ENCODE measurements at regions not wholly inside any gene's neighbourhood (a gene's known extent, or its start where the extent isn't known, plus 50 kb on each side); places are given as distances from the start of the nearest gene placed in this dataset.
"Not testable (repeated sequence)": the region's sequence is repeated elsewhere in the genome, so short reads cannot be mapped to it uniquely, and the experiment has no call there.

DNA sequence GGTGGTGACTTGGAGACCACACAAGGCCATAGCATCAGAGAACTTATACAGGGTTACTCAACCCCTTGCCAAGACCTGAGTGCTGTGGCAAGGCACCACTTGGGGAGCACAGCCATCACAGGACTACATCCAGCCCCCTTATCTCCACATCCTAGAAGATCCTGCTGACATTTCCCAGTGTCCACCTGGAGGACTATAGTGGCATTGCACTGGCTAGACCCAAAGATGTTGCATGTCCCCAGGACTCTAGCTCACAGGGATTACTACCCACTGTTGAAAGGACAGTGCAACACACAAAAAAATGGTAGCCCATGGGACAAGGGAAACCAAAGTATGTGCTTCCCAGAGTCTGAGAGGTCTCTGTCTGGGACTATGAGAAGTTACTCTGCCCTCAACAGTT lies 411.1 kb upstream of the NUDT12 start:
- no peak for DNase-seq

DNA sequence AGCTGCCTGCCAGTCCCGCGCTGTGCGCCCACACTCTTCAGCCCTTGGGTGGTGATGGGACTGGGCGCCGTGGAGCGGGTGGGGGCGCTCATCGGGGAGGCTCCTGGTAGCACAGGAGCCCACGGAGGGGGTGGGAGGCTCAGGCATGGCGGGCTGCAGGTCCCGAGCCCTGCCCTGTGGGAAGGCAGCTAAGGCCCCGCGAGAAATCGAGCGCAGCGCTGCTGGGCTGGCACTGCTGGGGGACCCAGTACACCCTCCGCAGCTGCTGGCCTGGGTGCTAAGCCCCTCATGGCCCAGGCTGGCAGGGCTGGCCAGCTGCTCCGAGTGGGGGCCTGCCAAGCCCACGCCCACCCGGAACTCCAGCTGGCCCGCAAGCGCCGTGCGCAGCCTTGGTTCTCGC lies 403.7 kb upstream of the NUDT12 start:
- not testable (repeated sequence) for DNase-seq

DNA sequence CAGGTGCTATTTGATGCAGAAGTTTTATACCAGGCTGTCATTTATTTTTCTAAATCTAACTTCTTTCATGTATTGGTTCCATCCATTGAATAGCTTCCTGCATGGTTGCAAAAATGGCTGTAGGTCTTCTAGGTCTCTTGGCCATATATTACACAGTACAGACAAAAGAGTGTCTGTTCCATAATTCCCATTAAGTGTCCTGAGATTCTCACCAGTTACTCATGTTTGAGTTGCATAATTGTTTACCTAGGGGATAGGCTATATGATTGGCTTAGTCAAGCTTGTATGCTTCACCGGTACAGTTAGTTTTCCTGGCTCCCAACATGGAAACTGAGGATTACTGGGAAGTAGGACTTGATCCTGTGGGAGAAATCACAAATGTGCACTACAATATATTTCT lies 399.4 kb upstream of the NUDT12 start:
- DNase-seq, result no peak

DNA sequence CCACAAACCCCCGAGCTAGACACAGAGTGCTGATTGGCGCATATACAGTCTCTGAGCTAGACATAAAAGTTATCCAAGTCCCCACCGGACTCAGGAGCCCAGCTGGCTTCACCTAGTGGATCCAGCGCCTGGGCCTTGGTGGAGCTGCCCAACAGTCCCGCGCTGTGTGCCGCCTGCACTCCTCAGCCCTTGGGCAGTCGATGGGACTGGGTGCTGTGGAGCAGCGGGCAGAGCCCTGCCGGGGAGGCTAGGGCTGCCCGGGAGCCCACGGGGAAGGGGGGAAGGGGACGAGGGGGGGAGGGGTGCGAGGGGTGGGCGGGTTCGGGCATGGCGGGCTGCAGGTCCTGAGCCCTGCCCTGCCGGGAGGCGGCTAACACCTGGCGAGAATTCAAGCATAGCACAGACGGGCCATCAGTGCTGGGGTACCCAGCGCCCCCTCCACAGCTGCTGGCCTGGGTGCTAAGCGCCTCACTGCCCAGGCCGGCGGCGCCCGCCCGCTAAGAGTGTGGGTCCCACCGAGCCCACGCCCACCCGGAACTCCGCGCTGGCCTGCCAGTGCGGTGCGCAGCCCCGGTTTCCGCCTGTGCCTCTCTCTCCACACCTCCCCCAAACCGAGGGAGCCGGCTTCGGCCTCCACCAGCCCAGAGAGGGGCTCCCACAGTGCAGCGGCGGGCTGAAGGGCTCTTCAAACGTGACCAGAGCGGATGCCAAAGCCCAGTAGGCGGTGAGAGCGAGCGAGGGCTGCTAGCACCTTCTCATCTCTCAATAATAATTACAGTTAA lies 391.2 kb upstream of the NUDT12 start:
- DNase-seq, result no peak

DNA sequence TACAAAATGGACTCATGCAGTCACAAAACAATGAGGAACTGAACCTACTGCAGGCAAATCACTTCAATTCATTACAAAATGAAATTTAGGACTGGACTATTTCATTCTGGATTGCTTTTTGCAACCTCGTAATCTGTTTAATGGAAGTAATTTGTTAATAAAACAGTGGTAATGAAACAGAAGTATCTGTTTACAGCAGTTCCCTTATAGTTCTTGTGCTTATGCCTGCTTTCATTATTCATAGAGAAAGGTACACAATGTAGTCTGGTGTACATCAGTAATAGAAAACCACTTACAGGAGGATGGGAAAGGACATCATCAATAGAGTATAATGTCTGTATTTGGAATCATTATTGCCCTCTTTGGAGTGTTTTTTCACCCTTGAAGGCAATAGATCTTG lies 389.2 kb upstream of the NUDT12 start:
- DNase-seq, result no peak

DNA sequence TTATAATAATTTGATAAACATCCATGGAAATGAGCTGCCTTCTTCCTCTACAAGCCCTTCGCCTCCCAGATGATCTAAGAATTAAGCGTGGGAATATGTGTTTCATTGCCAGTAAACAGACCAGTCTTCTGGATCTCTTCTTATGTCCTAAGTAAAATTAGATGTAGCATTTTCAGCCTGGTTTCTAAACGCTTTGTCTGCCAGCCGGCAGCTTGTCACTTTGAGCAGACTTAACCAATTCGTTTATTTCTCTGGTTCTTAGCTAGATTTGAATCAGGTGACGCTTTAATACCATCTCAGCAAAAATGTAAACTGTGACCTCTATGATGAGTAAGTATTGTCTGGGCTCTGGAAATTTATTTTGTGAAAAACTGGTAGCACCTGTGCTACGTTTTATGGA lies 380.6 kb upstream of the NUDT12 start:
- DNase-seq, result no peak

DNA sequence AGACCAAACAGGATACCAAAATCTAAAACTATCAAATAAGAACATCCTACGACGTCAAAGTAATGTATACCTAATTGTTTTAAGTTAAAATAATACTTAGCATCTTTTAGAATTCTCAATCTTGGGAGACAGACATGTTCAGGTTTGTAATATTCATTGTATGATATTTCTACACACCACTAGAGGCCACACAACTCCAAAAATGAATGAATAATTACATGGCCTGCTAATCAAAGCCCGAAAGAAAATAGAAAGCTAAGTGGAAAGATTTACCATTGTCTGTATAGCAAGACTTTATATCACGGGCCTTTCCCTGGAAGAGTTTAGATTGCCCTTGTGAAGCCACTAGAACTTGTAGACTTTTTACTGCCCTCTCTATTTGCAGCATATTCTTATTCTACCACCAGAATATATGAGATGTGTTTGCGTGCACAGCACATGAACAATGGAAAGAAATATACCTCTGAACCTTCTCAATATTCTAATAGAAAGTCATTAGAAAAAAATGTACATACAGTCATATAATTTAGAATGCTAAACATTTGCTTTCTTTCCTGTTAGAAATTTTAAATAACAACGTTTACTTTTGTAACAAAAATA lies 380.1 kb upstream of the NUDT12 start:
- DNase-seq, result no peak

DNA sequence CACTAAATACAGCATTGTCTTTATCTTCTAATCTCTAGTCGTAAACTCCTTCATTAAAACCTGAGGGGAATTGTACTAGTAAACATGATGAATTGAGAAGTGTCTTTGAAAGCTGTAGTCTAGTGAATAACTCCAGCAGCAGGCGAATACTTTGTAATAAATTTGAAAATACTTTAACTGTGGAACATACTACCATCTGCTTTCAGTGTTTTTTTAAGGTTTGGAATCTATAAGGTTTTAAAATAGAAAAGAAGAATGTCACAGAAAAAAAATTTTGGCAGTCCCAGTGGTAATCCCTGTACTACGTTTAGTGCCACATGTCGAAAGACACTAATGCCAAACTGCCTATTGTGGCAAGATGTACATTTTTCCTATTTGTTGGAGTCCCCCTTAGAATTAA lies 379.0 kb upstream of the NUDT12 start:
- no peak for DNase-seq

DNA sequence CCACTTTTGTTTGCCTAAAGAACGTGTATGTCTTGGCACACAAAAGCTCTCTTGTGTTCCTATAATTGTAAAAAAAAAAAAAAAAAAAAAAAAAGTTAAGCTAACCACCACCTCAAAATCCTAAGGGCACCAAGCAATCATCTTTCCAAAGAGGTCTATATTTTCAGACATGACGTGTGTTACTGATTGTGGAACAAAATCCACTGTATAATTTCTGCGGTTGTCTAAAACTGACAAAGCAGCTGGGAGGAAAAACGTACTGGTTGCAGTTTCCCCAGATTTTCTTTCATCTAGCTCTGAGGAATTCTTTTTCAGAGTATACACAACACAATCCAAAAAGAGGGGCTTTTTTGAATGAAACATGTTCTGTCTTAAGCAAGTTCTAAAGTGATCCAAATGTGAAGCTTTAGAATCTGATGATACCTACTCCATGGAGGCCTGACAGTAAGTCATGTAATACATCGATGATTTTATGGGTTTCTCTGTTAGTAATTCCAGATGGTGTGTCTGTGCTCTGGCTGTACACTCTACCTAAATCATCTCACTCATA lies 375.6 kb upstream of the NUDT12 start:
- peak; percentile 41 for DNase-seq

DNA sequence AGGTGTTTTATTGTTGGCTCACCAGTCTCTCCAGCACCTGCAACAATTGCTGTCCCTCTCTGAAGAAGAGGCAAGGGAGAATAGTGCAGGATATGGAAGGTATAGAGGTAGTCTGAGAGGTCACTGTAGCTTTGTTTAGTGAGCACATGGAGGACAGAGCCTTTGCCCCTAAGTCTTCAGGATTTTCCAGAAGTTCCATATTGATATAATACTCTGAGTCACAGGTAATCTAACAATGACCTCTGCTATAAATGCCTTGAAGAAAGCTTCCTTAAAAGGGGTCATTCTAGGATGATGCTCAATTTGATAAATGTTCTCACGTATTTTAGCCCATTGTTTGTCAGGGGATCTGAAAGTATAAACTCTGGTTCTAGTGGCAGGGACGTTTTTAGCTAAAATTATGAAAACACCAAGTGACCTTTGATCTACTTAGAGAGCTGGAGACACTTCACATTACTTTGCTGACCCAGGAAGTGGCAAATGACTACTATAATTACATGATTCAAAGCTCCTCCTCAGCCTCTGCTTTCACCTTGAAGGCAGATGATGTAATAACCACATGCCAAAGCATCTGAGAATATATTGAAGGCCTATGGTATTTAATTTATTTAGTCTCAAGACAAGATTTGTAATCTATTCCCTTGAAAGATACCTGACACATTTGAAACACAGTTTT lies 366.9 kb upstream of the NUDT12 start:
- no peak for DNase-seq

DNA sequence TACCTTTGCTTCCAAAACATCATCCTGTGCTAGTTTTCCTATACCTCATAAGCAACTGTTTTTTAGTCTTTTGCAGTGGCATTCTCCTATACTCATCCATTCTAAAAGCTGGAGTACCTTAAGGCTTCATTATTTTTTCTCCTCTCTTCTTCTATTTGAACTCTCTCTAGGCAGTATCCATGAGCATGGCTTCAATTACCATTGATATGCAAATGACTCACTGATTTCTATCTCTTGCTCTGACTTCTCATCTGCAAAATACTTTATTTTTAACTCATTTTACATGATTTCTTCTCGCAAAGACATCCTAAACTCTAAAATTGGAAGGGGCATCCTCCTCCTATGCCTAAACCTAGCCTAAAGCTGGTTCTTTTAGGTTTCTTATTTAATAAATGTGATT lies 365.1 kb upstream of the NUDT12 start:
- no peak for DNase-seq

DNA sequence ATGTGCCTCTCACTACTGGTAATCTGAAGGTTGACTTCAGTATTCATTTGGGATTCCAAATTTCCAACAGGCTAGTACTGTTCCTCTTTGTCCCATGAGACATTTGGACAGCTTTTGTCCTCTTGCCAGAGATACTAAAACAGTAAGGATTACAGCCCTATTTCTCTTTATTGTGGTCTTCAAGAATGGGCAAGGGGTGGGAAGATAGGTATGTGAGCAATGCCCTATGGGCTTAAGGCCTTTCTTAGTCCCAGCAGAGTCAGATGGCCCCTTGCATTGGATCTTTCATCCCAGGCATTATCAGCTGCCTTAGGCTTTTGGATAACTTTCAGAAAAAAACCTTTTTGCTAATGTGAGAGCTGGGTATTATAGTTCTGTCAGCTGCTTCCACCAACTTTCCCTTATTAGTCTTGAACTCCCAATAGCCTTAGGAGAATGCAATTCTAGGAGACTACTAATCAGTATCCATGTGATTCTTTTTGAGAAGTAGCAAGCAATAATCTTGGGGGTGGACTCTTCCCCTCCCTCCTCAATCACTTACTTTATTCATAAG lies 361.1 kb upstream of the NUDT12 start:
- DNase-seq, result no peak

DNA sequence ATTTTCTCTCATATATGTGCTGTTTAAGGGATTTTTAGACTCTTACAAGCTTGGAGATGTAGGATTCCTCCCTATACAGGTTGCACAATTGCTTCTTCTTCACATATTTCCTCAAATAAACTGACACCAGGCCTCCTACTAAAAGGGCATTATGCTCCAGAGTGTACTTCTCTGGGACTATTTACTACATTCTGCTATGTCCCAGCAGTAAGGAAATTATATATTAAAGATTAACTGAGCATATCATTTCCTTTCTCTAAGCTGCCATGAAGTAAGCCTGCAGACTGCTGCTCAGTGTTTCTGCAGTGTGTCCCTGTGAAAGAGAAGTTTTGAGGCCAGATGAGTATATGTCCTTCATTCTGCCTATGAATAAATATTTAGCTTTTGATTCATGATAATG lies 356.9 kb upstream of the NUDT12 start:
- no peak for DNase-seq

DNA sequence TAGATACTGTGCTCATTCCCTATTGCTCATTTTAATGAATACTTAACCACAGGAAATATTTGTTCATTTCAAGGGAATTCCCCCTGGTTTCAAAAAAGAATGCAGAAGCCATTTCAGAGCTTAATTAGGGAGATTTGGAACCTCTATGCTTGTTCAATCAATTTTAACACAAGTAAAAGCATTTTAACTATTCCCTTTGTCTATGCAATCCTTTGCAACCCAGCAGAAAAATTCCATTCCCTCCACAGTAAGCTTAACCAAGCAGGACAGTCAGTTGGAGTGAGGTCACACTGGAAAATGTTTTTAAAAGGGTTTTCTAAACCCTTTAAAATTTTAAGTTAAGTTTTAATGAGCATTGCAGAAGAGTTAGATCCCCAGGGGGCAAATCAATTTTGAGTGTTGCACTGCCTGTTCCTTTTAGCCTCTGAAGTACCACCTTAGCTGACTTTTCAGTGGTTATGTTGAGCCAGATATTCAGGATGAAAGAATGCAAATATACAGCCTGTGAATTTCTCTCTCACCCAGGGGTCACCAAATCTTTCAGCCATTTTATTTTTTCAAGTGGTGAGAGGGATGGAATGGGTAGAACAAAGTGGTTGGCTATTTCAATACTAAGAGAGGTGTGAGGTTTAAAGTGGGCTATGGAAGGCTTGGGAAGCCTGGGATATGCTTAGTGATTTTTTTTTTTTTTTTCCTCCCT lies 356.2 kb upstream of the NUDT12 start:
- no peak for DNase-seq

DNA sequence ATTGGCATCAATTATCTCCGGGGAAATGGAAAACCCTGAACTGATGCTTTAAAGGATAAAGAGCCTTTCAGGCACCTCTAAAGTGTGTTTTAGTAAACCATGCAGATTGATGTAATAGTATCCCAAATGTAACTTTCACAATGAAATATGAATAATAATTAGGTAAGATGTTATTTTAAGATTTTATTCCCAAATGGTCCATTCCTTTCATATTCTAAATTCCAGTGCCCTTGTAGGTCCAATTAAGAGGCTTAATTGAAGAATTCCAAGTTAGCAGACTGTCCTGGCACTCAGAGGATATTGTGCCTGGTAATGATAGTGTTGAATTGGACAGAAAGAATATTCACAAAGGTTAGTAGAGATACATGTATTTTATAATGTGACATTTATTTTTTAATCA lies 352.5 kb upstream of the NUDT12 start:
- no peak for DNase-seq

DNA sequence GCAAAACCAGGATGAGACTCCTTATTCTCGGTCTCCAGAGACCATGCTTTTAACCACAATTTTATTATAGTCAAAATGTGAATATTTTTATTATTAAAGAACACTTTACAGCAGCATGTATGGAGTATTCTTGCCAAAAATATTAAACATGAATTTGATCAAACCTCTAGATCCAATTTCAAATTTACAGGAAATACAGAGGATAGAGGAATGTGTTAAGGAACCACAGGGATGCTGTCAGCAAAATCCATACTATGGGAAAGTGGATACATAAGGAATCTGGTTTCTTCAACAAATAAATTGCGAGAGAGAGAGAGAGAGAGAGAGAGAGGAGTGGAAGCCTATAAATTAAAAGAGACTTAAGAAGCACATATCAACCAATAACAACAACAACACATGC lies 348.2 kb upstream of the NUDT12 start:
- DNase-seq, result no peak

DNA sequence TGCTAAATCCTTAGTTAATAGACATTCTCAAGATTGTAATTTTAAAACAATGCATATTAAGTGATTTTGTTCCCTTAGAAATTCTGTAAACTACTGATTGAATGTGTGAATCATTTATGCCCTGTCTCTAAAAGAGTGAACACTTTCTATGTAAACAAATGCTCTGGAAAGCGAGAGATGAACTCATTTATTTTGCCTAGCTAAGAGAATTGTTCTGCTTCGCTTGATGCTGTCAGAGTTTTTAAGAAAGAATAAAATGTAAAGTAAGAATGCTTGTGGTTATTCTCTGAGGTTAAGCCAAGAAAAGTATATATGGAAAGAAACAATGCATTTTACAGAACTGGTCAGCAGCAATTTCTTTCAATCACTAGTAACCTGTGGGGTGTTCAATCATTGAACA lies 347.4 kb upstream of the NUDT12 start:
- DNase-seq, result no peak

DNA sequence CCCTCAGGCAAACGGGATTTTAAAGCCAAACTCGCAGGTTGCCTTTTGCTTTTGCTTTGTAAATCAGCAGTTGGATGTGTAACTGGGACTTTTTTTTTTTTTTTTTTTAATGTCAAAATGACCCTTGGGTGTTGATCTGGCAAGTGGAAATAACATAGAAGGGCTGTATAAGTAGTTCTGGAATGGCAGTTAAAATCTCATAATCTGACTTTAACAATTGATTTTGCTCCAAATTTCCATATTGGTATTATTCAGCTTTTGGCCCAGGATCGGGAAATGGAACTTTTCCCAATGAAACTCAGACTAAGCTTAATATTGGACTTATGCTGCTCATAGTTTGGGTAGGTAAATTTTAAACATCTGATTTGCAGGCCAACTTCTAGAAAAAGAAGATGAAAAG lies 346.8 kb upstream of the NUDT12 start:
- no peak for DNase-seq

DNA sequence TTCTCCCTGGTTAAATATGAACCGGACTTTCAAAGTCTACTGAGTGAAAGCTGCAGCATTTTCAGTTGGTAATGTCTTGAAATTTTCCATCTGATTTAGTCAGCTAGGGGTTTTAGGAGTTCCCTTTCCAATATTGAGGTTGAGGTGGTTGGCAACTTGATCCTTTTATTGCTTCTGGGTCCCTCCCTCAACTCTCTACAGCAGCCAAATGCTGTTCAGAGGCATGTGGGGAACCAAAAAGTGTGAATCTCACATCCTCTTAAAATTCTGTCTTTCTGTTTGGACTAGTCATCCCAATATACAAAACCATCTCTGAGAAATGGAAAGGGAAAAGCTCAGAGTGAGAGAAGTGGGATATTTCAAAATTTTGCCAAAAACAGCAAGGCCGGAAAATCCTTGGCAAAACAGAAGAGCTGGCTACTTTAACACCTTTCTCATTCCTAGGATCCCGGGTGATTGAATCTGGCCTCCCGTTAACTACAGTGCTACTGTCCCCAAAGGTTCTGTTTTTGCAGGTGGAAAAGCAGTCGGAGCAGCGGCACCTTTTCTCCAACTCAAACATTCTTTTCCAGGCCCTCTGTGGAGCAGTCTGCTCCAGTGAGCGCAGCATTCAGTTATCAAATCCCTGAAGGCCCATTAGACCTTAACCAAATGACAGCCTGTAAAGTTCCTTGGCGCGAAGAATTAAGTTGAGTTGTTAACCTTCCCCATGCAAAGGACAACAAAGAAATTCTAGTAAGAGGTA lies 345.9 kb upstream of the NUDT12 start:
- DNase-seq, result no peak

DNA sequence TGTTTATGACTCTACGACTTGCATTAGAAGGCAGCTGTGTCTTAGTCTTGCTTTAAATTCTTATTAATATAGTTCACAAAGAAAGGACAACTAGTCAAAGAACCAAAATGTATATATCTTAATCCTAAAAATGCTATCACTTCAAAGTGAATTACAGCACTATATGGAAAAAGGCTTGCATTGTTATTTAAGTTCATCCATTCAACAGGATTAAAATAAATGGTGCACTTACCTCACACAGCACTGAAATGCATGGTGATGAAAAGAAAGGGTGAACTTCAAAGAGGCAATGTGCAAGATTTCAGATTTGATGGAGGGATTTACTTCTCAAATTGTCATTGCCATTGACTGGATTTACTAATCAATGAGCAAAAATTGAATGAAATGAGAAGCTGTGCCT lies 344.4 kb upstream of the NUDT12 start:
- DNase-seq, result no peak

DNA sequence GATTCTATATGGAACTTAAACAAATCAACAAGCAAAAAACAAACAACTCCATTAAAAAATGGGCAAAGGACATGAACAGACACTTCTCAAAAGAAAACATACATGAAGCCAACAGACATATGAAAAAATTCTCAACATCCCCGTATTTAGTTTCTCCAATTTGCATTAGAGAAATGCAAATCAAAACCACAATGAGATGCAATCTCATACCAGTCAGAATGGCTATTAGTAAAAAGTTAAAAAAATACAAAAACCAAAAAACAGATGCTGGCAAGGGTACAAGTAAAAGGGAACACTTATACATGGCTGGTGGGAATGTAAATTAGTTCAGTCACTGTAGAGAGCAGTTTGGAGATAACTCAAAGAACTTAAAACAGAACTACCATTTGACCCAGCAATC lies 342.1 kb upstream of the NUDT12 start:
- DNase-seq, result no peak

DNA sequence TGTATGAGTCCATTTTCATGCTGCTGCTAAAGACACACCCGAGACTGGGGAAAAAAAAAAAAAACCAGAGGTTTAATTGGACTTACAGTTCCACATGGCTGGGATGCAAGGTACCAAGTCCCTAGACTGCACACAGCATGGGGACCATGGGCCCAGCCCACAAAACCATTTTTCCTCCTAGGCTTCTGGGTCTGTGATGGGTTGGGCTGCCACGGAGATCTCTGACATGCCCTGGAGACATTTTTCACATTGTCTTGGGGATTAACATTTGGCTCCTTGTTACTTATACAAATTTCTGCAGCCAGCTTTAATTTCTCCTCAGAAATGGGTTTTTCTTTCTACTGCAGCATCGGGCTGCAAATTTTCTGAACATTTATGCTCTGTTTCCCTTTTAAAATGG lies 340.3 kb upstream of the NUDT12 start:
- DNase-seq, result no peak

All from SHP77 treated with DMSO at 0.1 percent for 48 hours (cell line).